Peyer's patch (tissue), 4 donors: ENCODE measurements at regions not wholly inside any gene's neighbourhood (a gene's known extent, or its start where the extent isn't known, plus 50 kb on each side); places are given as distances from the start of the nearest gene placed in this dataset.
"Not testable (repeated sequence)": the region's sequence is repeated elsewhere in the genome, so short reads cannot be mapped to it uniquely, and the experiment has no call there.

ENCODE experiments used
- DNase-seq, 3 donors: peaks; one replicate each; pipeline ENCODE4 v3.0.0-alpha.2; 2017 to 2019
- H3K27ac ChIP-seq, 4 donors: fragments of 200-600 bp; sonication (generic); one replicate each; pipeline ENCODE4 v1.5.1; 2016 to 2019
- H3K27me3 ChIP-seq, 2 donors: fragments of 200-600 bp; sonication (generic); one replicate each; pipeline ENCODE4 v1.5.1; 2019
- H3K36me3 ChIP-seq, 3 donors: fragments of 200-600 bp; sonication (generic); one replicate each; pipeline ENCODE4 v1.5.1; 2016 to 2019
- H3K4me1 ChIP-seq, 4 donors: fragments of 200-600 bp; sonication (generic); one replicate each; pipeline ENCODE4 v1.5.1; 2016 to 2019
- H3K4me3 ChIP-seq, 4 donors: fragments of 200-600 bp; sonication (generic); 1 replicate in 3 of 4; 2 replicates in 1 of 4; pipeline ENCODE4 v1.5.1; 2016 to 2019; ENCODE audit warnings: mild to moderate bottlenecking in 1 of 4
- H3K9me3 ChIP-seq, 4 donors: fragments of 200-600 bp; sonication (generic); one replicate each; pipeline ENCODE4 v1.5.1; 2016 to 2019; ENCODE audit warnings: mild to moderate bottlenecking in 1 of 4
- CTCF ChIP-seq, 6 experiments: fragments of 450-650 bp in 4 of 6; fragments of 200-600 bp in 2 of 6; sonication (generic) in 1 of 6; IDR thresholded peaks; one replicate each; pipeline ENCODE4 v1.5.1; 2017 to 2019; ENCODE audit warnings: antibody characterized with exemption in 6 of 6, mild to moderate bottlenecking in 3 of 6, moderate library complexity in 1 of 6
- POLR2A ChIP-seq, 2 donors: fragments of 450-650 bp; IDR thresholded peaks; one replicate each; pipeline ENCODE4 v1.5.1; 2017; ENCODE audit warnings: antibody characterized with exemption in 2 of 2, mild to moderate bottlenecking in 2 of 2, moderate library complexity in 2 of 2

- Histone ChIP-seq H3K27me3 (no peaks in the 10 kb centered on the region), H3K4me3 (no peak overlapping the region), H3K9me3 (peaks cover 0 to 4% (median 2%) of the 10 kb centered on the region in 4 donors), H3K27ac (no peak overlapping the region), H3K4me1 (no peaks in the 10 kb centered on the region), H3K36me3 (no peaks in the 10 kb centered on the region)
- TF ChIP-seq POLR2A (IDR thresholded peaks at IDR 0.05) (no peak), CTCF (IDR thresholded peaks at IDR 0.05) (no peak)
- DNase-seq: no peak
These were observed 1695.2 kb downstream of the TP53TG3F start for GRCh38 chr16:35154627-35155026.

- not testable (repeated sequence) for H3K36me3 ChIP-seq, H3K4me1 ChIP-seq, H3K9me3 ChIP-seq, H3K4me3 ChIP-seq, H3K27me3 ChIP-seq, H3K27ac ChIP-seq
- peak in 1 of 3 donors; percentile 35 for DNase-seq
These were observed 1698.1 kb downstream of the TP53TG3F start for GRCh38 chr16:35157549-35157948.

DNA sequence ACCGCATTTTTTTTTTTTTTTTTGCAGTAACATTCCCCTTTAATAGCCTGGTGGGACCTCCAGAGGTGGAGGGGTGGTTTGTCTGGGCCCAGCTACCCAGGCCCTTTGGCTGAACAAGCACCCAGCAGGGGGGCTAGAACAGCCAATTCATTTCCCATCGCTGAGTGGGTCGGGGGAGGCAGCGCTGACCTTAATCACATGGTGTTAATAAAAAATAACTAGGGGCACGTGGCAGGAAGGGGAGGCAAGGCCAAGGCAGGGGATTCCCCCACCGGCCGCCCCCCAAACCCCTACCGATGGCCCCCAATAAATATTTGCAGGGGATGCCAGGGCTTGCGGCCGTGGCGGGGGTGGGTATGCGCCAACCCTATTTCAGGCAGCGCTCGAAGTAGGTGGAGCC, 1709.9 kb downstream of the TP53TG3F start:
- not testable (repeated sequence) for H3K4me3 ChIP-seq, H3K27ac ChIP-seq, H3K36me3 ChIP-seq, H3K9me3 ChIP-seq, H3K27me3 ChIP-seq, H3K4me1 ChIP-seq
- DNase-seq: peak in 1 of 3 donors; percentile 13

GRCh38 chr16:35170061-35170460, 1710.6 kb downstream of the TP53TG3F start:
- H3K27ac ChIP-seq, H3K36me3 ChIP-seq, H3K4me1 ChIP-seq, H3K4me3 ChIP-seq, H3K27me3 ChIP-seq: not testable (repeated sequence)
- peak in 1 of 3 donors; percentile 34 for DNase-seq
- H3K9me3 ChIP-seq: peaks cover 0 to 11% (median 5%) of the 10 kb centered on the region in 4 donors

- Histone ChIP-seq H3K4me3 (no peak overlapping the region), H3K27me3 (no peaks in the 10 kb centered on the region), H3K27ac (no peak overlapping the region), H3K36me3 (no peaks in the 10 kb centered on the region), H3K4me1 (no peaks in the 10 kb centered on the region), H3K9me3 (peaks cover 0 to 11% (median 5%) of the 10 kb centered on the region in 4 donors)
- no peak for DNase-seq
- no peak for TF ChIP-seq CTCF (IDR thresholded peaks at IDR 0.05)
- TF ChIP-seq POLR2A (IDR thresholded peaks at IDR 0.05): no peak
These were observed 1711.2 kb downstream of the TP53TG3F start for GRCh38 chr16:35170610-35171009.

DNA sequence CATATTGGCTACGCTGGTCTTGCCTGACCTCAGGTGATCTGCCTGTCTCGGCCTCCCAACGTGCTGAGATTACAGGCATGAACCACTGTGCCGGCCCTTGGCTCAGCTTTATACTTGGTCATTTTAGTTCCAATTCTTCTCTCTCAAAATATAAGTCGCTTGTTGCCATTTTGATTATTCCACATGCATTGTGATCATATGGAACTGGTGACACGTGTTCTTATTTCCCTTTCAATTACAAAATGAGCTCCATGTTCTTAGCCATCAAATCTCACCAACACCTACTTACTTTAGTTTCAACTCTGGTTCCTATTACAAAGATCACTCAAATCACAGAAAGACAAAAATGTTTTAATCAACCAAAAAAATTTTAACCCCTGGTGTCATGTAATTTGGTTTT, 1711.7 kb downstream of the TP53TG3F start:
- Histone ChIP-seq H3K36me3 (no peaks in the 10 kb centered on the region), H3K4me3 (no peak overlapping the region), H3K9me3 (peaks cover 0 to 11% (median 5%) of the 10 kb centered on the region in 4 donors), H3K27ac (no peak overlapping the region), H3K27me3 (no peaks in the 10 kb centered on the region), H3K4me1 (no peaks in the 10 kb centered on the region)
- no peak for DNase-seq
- TF ChIP-seq CTCF (IDR thresholded peaks at IDR 0.05) (no peak), POLR2A (IDR thresholded peaks at IDR 0.05) (no peak)

DNA sequence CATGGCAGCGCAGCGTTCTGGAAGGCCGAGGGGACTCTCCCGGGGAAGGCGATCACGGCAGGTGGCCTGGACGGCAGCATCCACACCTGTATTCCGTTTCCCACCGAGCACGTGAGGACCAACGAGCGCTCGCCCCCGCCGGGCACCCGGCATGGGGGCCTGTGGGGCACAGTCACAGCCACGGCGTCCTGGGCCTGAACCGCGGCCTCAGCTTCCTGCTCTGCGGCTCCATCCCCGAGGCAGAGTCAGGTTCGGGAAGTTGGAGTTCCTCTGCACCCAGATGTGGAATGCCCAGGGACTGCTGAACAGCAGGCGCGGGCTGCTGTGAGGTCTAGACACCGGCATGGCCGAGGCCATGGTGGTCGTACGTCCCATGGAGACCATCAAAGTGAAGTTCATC, 1713.9 kb downstream of the TP53TG3F start:
- Histone ChIP-seq H3K9me3 (peaks cover 0 to 15% (median 6%) of the 10 kb centered on the region in 4 donors), H3K4me3 (no peak overlapping the region), H3K4me1 (no peaks in the 10 kb centered on the region), H3K27me3 (no peaks in the 10 kb centered on the region), H3K36me3 (no peaks in the 10 kb centered on the region), H3K27ac (no peak overlapping the region)
- no peak for TF ChIP-seq POLR2A (IDR thresholded peaks at IDR 0.05)
- TF ChIP-seq CTCF (IDR thresholded peaks at IDR 0.05): no peak
- peak in 2 of 3 donors; percentile 18 to 30 for DNase-seq
